GM20431 (cell line): ENCODE measurements at regions not wholly inside any gene's neighbourhood (a gene's known extent, or its start where the extent isn't known, plus 50 kb on each side); places are given as distances from the start of the nearest gene placed in this dataset.

ENCODE experiments used
- in situ Hi-C: fragments of 300-500 bp; cut with MseI, MboI; formaldehyde crosslinking; loops from one replicate; pipeline ENCODE4 v1.15.0; 2020; ENCODE audit warnings: low sequenced_read_pairs; ENCODE audit not compliant: unreplicated experiment

GRCh38 chr3:31461426-31461825 lies 71.3 kb upstream of the STT3B start:
- in situ Hi-C loops = no loop called here

- in situ Hi-C loops = no loop called here
Measured at GRCh38 chr3:31462050-31462569, 70.6 kb upstream of the STT3B start.

- in situ Hi-C loops = no loop called here
Measured at GRCh38 chr3:31465999-31466398, 66.7 kb upstream of the STT3B start.

- in situ Hi-C loops = no loop called here
Measured at GRCh38 chr3:31466866-31467265, 65.9 kb upstream of the STT3B start.

DNA sequence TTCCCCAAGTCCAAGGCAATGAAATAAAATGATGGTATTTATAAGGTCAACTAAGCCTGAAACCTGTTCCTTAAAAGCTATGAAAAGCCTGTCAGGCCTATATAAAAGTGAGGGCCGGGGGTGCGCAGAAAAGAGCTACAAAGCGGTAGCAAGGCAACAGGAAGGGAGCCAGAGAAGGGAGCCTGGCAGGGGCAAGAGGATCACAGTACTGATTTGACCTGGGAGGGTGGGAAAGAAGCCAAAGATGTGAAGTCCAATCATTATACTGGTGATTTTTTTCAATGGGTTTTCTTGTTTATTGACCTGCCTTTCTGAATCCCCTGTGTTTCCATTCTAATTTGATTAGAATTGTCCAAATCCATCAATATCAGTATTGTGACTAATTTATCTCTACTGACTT lies 64.3 kb upstream of the STT3B start:
- in situ Hi-C loops = no loop called here

DNA sequence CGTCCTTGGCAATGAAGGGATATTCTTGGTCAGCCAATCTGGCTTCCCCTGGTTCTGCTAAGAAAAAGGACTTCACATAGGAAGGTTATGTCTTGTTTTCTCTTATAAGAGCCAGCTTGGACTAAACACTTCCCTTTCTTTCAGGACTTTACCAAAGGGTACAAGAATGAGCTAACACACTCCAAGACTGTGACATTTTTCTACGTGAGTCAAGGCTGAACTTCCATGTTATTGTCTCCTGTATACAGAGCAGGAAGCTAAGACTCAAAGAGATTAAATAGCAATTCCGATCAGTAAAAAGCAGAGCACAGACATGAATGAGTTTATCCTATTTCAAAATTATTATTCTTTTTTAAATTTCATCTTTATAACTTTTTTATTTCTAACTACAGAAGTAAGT lies 63.3 kb upstream of the STT3B start:
- in situ Hi-C loops = no loop called here

DNA sequence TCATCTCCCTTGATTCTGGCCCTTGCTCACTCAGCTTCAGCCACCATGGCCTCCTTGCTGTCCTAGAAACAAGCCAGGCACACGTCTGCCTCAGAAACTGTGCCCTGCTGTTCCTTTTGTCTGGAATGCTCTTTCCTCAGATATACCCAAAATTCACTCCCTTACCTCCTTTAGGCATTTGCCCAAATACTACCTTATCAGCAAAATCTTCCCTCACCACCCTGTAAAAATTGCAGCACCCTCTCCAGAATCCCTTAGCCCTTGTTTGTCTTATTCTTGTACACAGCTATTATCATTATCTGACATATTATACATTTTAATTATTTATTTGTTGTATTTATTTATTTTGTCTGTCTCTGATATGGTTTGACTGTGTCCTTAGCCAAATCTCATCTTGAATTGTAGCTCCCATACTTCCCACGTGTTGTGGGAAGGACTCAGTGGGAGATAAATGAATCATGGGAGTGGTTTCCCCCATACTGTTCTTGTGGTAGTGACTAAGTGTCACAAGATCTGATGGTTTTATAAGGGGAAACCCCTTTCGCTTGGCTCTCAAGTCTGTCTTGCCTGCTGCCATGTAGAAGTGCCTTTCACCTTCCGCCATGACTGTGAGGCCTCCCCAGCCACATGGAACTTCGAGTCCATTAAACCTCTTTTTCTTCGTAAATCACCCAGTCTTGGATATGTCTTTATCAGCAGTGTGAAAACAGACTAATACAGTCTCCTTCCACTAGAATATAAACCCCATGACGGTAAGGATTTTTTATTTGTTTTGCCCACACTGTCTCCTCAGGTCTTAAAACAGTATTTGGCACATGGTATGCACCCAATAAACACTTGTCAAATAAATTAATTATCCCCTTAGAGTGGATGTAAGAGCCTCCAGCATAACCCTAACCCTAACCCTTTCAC lies 60.0 kb upstream of the STT3B start:
- in situ Hi-C loops = no loop called here

- in situ Hi-C loops = no loop called here
Measured at GRCh38 chr3:31476209-31476608, 56.5 kb upstream of the STT3B start.

DNA sequence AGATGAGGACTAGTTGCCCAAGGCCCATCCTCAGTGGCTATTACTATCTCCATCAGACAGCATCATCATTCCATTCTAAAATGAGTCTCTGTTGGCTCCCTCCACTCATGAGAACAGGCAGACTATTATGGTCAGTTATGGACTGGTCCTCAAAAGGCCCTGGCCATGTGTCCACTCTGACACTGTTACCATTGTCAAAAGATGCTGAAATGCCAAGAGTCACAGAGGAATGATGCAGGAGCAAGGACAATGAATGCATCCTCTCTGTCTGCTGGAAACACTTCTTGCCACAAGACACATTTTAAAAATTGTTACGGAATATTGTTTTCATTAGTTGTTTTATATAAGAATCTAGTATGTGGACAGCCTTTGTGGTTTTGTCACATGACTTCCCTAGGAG lies 53.3 kb upstream of the STT3B start:
- in situ Hi-C loops = no loop called here

GRCh38 chr3:31481697-31482096 lies 51.0 kb upstream of the STT3B start:
- in situ Hi-C loops = no loop called here

DNA sequence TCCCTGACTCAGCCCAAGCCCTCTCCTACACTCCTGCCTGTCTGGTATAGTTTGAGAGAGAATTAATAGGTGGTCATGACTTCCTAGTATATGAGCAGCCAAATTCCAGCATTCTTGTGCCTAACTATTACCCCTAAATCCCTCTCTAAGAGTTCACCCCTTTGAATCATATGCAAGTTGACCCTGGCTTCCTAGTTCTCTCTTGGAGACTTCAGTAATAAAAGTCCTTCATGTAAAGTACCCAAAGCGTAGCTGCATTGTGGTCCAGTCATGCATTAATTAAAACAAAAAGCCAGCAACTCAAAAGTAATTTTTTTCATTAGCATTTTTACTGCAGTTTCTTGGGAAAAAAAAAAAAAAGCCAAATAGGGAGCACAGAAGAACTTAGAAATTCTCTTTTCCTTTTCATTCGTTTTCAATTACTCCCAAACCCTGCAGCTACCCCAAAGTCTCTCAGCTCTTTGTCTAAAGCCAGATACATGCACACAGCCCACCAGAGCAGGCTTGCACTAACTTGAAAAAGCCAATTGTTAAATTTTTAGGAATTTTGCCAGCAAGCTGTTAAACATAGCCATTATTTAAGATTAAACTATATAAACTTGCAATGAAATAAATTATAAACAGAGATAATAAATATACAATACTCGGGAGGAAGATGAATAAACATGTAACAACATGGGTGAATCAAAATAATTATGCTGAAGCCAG lies 50.1 kb upstream of the STT3B start:
- in situ Hi-C loops = no loop called here
